ENCODE measurements at regions not wholly inside any gene's neighbourhood (a gene's known extent, or its start where the extent isn't known, plus 50 kb on each side); places are given as distances from the start of the nearest gene placed in this dataset.

DNA sequence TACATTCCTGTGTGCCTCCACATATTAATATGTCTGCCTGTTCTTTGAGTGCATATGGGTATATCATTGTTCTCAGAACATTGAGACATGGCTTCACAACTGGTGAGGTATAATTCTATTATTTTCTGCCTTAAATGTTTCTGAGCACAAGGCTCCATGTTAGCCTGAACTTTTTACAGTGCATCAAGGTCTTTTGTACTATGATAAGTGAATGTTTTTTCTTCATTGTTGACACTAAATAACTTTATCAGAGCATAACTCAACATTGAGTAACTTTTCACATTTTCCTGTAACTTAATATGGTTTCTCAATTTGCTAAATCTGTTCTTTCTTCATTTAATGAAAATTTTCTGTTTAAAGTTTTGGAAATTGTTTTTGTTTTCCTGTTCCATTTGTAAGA is 262.9 kb downstream of the HNMT start:
- Histone ChIP-seq H3K9me1 (replicated peaks; ENCODE audit: control insufficient read depth, extremely low read depth, insufficient read depth, low read length) (no peaks in the 10 kb centered on the region), H3K27me3 (ENCODE audit: control insufficient read depth in 2 of 2, insufficient read depth in 2 of 2, low read length in 2 of 2) (no peaks in the 10 kb centered on the region), H2AFZ (ENCODE audit: low read depth, low read length) (no peak overlapping the region), H3K4me1 (ENCODE audit: control insufficient read depth, extremely low read depth, insufficient read depth, low read length) (peaks cover 3% of the 10 kb centered on the region), H3K79me2 (ENCODE audit: control insufficient read depth, insufficient read depth, low read length) (no peaks in the 10 kb centered on the region), H3K36me3 (ENCODE audit: control insufficient read depth in 2 of 2, extremely low read depth in 1 of 2, insufficient read depth in 2 of 2, low read length in 2 of 2) (no peaks in the 10 kb centered on the region), H3K4me3 (replicated peaks in 1 of 3; ENCODE audit: insufficient read depth in 1 of 3, low read depth in 1 of 3, low read length in 3 of 3) (no peak overlapping the region), H4K20me1 (replicated peaks; ENCODE audit: control insufficient read depth, extremely low read depth, insufficient read depth, low read length) (no peaks in the 10 kb centered on the region), H3K4me2 (ENCODE audit: insufficient read depth, low read length) (no peak overlapping the region), H3K9me3 (replicated peaks; ENCODE audit: control insufficient read depth, insufficient read depth, low read length) (no peaks in the 10 kb centered on the region), H3K9ac (replicated peaks; ENCODE audit: extremely low read depth, insufficient read depth, low read length) (no peak overlapping the region), H3K27ac (ENCODE audit: insufficient read depth, low read depth, low read length) (no peak overlapping the region)
- TF ChIP-seq FOS (IDR thresholded peaks at IDR 0.05; ENCODE audit: borderline replicate concordance, insufficient read depth, low read length) (no peak), EZH2 (IDR thresholded peaks at IDR 0.05; ENCODE audit: borderline replicate concordance, low read depth, low read length, severe bottlenecking) (no peak), JUN (IDR thresholded peaks at IDR 0.05; ENCODE audit: borderline replicate concordance, insufficient read depth, insufficient read length, low read depth) (no peak), GATA2 (IDR thresholded peaks at IDR 0.05; ENCODE audit: insufficient read depth, insufficient read length, low read depth, low read length) (no peak), POLR2A (IDR thresholded peaks at IDR 0.05; ENCODE audit: low read depth, low read length) (no peak), POLR2AphosphoS5 (IDR thresholded peaks at IDR 0.05; ENCODE audit: insufficient read depth, low read depth, low read length) (no peak), MYC (IDR thresholded peaks at IDR 0.05; ENCODE audit: low read depth, low read length) (no peak)
- TF ChIP-seq, protein P1, sequence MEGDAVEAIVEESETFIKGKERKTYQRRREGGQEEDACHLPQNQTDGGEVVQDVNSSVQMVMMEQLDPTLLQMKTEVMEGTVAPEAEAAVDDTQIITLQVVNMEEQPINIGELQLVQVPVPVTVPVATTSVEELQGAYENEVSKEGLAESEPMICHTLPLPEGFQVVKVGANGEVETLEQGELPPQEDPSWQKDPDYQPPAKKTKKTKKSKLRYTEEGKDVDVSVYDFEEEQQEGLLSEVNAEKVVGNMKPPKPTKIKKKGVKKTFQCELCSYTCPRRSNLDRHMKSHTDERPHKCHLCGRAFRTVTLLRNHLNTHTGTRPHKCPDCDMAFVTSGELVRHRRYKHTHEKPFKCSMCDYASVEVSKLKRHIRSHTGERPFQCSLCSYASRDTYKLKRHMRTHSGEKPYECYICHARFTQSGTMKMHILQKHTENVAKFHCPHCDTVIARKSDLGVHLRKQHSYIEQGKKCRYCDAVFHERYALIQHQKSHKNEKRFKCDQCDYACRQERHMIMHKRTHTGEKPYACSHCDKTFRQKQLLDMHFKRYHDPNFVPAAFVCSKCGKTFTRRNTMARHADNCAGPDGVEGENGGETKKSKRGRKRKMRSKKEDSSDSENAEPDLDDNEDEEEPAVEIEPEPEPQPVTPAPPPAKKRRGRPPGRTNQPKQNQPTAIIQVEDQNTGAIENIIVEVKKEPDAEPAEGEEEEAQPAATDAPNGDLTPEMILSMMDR (IDR thresholded peaks at IDR 0.05; ENCODE audit: extremely low read depth in 1 of 2, insufficient read depth in 1 of 2, low read depth in 1 of 2, low read length in 2 of 2) = no peak
- TF ChIP-seq, protein P2, sequence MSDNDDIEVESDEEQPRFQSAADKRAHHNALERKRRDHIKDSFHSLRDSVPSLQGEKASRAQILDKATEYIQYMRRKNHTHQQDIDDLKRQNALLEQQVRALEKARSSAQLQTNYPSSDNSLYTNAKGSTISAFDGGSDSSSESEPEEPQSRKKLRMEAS (IDR thresholded peaks at IDR 0.05; ENCODE audit: insufficient read depth, insufficient read length) = no peak
- dilution Hi-C loops (cut with MboI; ENCODE audit: extremely low pct_ligation_motif_present, low sequenced_read_pairs) (no loop called here), intact Hi-C loops (cut with micrococcal nuclease) (no loop called here)
- FAIRE-seq (no peak), DNase-seq (ENCODE audit: low read depth, low spot score) (no peak)
- CTCF ChIA-PET = no interaction called here
- BruUV-seq (replicated peaks) = no TSS peak
- POLR2A ChIA-PET = no interaction called here

Measured in endothelial cell of umbilical vein (primary cell).